OCI-LY7 (cell line): ENCODE measurements at regions not wholly inside any gene's neighbourhood (a gene's known extent, or its start where the extent isn't known, plus 50 kb on each side); places are given as distances from the start of the nearest gene placed in this dataset.

Source experiments
- BruUV-seq: library from RNA; stranded (reverse); fragments of 400-500 nt; replicated peaks from 2 replicates; lab custom pipeline; 2021; lab: Mats Ljungman, UMichigan
- CTCF ChIA-PET: fragments of 300-600 bp; sonication (Branson Sonifier 250); formaldehyde crosslinking; loops from one replicate; lab custom pipeline; 2022; ENCODE audit warnings: antibody characterized with exemption; ENCODE audit not compliant: unreplicated experiment; lab: Charles Lee
- POLR2A ChIA-PET: fragments of 300-600 bp; sonication (Branson Sonifier 250); formaldehyde crosslinking; loops from one replicate; lab custom pipeline; 2022; ENCODE audit warnings: antibody characterized with exemption; lab: Charles Lee
- DNase-seq: peaks from one replicate; pipeline ENCODE4 v3.0.0-alpha.2; 2015; ENCODE audit warnings: low spot score
- H2AFZ ChIP-seq: fragments of 200-600 bp; sonication (generic), shearing (Covaris generic); 2 replicates; pipeline ENCODE4 v1.6.1; 2014; ENCODE audit warnings: mild to moderate bottlenecking, antibody characterized with exemption, low read length, moderate library complexity
- H3K27ac ChIP-seq: fragments of 200-600 bp; sonication (generic); 2 replicates; pipeline ENCODE4 v1.5.1; 2014; ENCODE audit warnings: mixed run types, low read depth, mild to moderate bottlenecking, moderate library complexity, low read length, inconsistent platforms; ENCODE audit not compliant: poor library complexity, severe bottlenecking
- H3K36me3 ChIP-seq: fragments of 200-600 bp; sonication (generic); 2 replicates; pipeline ENCODE4 v1.6.1; 2014; ENCODE audit warnings: mild to moderate bottlenecking, antibody characterized with exemption, low read length, moderate library complexity, mixed read lengths; ENCODE audit not compliant: insufficient read depth
- H3K4me1 ChIP-seq: fragments of 200-600 bp; sonication (generic); 2 replicates; pipeline ENCODE4 v1.5.1; 2014; ENCODE audit warnings: mild to moderate bottlenecking, low read length; ENCODE audit not compliant: insufficient read depth, poor library complexity, severe bottlenecking
- H3K4me2 ChIP-seq: fragments of 200-600 bp; sonication (generic); 2 replicates; pipeline ENCODE4 v1.6.1; 2014; ENCODE audit warnings: mild to moderate bottlenecking, low read length
- H3K4me3 ChIP-seq: fragments of 200-600 bp; sonication (generic); 2 replicates; pipeline ENCODE4 v1.5.1; 2014; ENCODE audit warnings: mild to moderate bottlenecking, low read depth, low read length; ENCODE audit not compliant: poor library complexity, severe bottlenecking
- H3K79me2 ChIP-seq: fragments of 200-600 bp; sonication (generic); 2 replicates; pipeline ENCODE4 v1.6.1; 2016; ENCODE audit warnings: low read depth, mild to moderate bottlenecking, low read length, moderate library complexity, mixed read lengths; ENCODE audit not compliant: insufficient read depth
- H3K9me2 ChIP-seq: fragments of 200-600 bp; sonication (generic); 2 replicates; pipeline ENCODE4 v1.6.1; 2016; ENCODE audit warnings: mild to moderate bottlenecking, low read length, mixed read lengths; ENCODE audit not compliant: insufficient read depth
- H3K9me3 ChIP-seq: fragments of 200-600 bp; sonication (generic); 2 replicates; pipeline ENCODE4 v1.6.1; 2014; ENCODE audit warnings: mild to moderate bottlenecking, mixed run types, low read length, mixed read lengths
- H4K20me1 ChIP-seq: fragments of 200-600 bp; sonication (generic); 2 replicates; pipeline ENCODE4 v1.6.1; 2014; ENCODE audit warnings: mild to moderate bottlenecking, antibody characterized with exemption, low read length, moderate library complexity, mixed read lengths; ENCODE audit not compliant: insufficient read depth
- CTCF ChIP-seq: fragments of 200-600 bp; sonication (generic); conservative IDR thresholded peaks from 2 replicates; pipeline ENCODE4 v1.5.1; 2014; ENCODE audit warnings: mild to moderate bottlenecking, antibody characterized with exemption, low read length, moderate library complexity, mixed read lengths
- EZH2phosphoT487 ChIP-seq: fragments of 200-600 bp; sonication (generic); IDR thresholded peaks from 2 replicates; pipeline ENCODE4 v1.6.1; 2018; ENCODE audit warnings: low read depth, borderline replicate concordance, mild to moderate bottlenecking, mixed run types, antibody characterized with exemption, low read length, moderate library complexity, mixed read lengths
- intact Hi-C: fragments of 100-400 bp; cut with micrococcal nuclease; formaldehyde crosslinking; loops from one replicate; pipeline ENCODE4 v1.10.0; 2022; ENCODE audit not compliant: unreplicated experiment

GRCh38 chr3:132786890-132787289 lies 64.7 kb upstream of the NPHP3 start:
- DNase-seq: no peak
- intact Hi-C loops: no loop called here
- no peaks in the 10 kb centered on the region for H4K20me1 ChIP-seq
- H3K27ac ChIP-seq: no peak overlapping the region
- BruUV-seq: no TSS peak
- no peaks in the 10 kb centered on the region for H3K79me2 ChIP-seq
- no peaks in the 10 kb centered on the region for H3K9me2 ChIP-seq
- CTCF ChIA-PET: no interaction called here
- H2AFZ ChIP-seq: no peak overlapping the region
- POLR2A ChIA-PET: no interaction called here
- TF ChIP-seq EZH2phosphoT487 (no peak), CTCF (no peak)
- H3K36me3 ChIP-seq: no peaks in the 10 kb centered on the region
- no peaks in the 10 kb centered on the region for H3K9me3 ChIP-seq
- H3K4me2 ChIP-seq: no peak overlapping the region
- H3K4me3 ChIP-seq: no peak overlapping the region
- H3K4me1 ChIP-seq: no peaks in the 10 kb centered on the region

- BruUV-seq: no TSS peak
- POLR2A ChIA-PET: no interaction called here
- H3K79me2 ChIP-seq: no peaks in the 10 kb centered on the region
- CTCF ChIA-PET: no interaction called here
- TF ChIP-seq CTCF (no peak), EZH2phosphoT487 (no peak)
- no peaks in the 10 kb centered on the region for H3K36me3 ChIP-seq
- H2AFZ ChIP-seq: no peak overlapping the region
- no peaks in the 10 kb centered on the region for H3K4me1 ChIP-seq
- no peak for DNase-seq
- H3K27ac ChIP-seq: no peak overlapping the region
- no peaks in the 10 kb centered on the region for H3K9me3 ChIP-seq
- H3K4me2 ChIP-seq: no peak overlapping the region
- no peak overlapping the region for H3K4me3 ChIP-seq
- H3K9me2 ChIP-seq: no peaks in the 10 kb centered on the region
- no peaks in the 10 kb centered on the region for H4K20me1 ChIP-seq
- intact Hi-C loops: no loop called here
Measured at GRCh38 chr3:132785292-132785691, 63.1 kb upstream of the NPHP3 start.

- Histone ChIP-seq H3K4me2 (no peak overlapping the region), H3K9me2 (no peaks in the 10 kb centered on the region), H2AFZ (no peak overlapping the region), H3K36me3 (no peaks in the 10 kb centered on the region), H3K27ac (no peak overlapping the region), H4K20me1 (no peaks in the 10 kb centered on the region), H3K4me3 (no peak overlapping the region), H3K79me2 (no peaks in the 10 kb centered on the region), H3K4me1 (no peaks in the 10 kb centered on the region), H3K9me3 (no peaks in the 10 kb centered on the region)
- intact Hi-C loops: no loop called here
- no TSS peak for BruUV-seq
- TF ChIP-seq EZH2phosphoT487: no peak
- no peak for TF ChIP-seq CTCF
- ChIA-PET CTCF (no interaction called here), POLR2A (no interaction called here)
- no peak for DNase-seq
Measured at GRCh38 chr3:132784502-132785025, 62.4 kb upstream of the NPHP3 start.
